ENCODE measurements at regions not wholly inside any gene's neighbourhood (a gene's known extent, or its start where the extent isn't known, plus 50 kb on each side); places are given as distances from the start of the nearest gene placed in this dataset.

DNA sequence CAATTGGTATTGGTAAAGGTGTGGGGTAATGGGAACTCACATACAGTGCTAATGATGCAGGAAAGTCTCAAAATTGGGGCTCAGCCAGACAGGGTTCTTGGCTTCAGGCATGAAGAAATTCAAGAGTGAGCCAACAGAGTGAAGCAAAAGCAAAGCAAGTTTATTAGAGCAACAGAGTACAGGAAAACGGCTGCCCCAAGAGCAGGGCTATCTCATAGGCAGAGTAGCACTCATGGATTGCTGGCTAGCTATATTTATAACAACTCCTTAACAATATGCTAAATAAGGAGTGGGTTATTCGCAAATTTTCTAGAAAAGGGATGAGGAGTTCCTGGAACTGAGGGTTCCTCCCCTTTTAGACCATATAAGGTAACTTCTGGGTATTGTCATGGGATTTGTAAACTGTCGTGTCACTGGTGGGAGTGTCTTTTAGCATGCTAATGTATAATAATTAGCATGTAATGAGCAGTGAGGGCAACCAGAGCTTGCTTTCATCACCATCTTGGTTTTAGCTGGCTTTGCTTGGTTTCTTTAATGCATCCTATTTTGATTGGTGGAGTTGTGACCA is 233.8 kb upstream of the NOL4 start:
- TF ChIP-seq YY1 (IDR thresholded peaks at IDR 0.05; ENCODE audit: insufficient read depth, insufficient read length), result no peak
- no peak for TF ChIP-seq SUZ12 (IDR thresholded peaks at IDR 0.05; ENCODE audit: extremely low read depth, insufficient read depth, insufficient read length)
- TF ChIP-seq ZNF274 (IDR thresholded peaks at IDR 0.05; ENCODE audit: low read depth, low read length), result no peak
